IMR-90 (cell line): ENCODE measurements at regions not wholly inside any gene's neighbourhood (a gene's known extent, or its start where the extent isn't known, plus 50 kb on each side); places are given as distances from the start of the nearest gene placed in this dataset.

Source experiments
- ATAC-seq: fragments of 200-7000 bp; cut with Tn5 transposase; 2 replicates; pipeline ENCODE4 v1.9.1; 2020; ENCODE audit warnings: low read depth, mild to moderate bottlenecking, moderate library complexity
- BruUV-seq: library from RNA; stranded (reverse); fragments of 400-500 nt; replicated peaks from 2 replicates; lab custom pipeline; 2021; lab: Mats Ljungman, UMichigan
- CTCF ChIA-PET: fragments of 300-600 bp; formaldehyde crosslinking; extraction: SDS; loops from one replicate; lab custom pipeline; 2021; ENCODE audit warnings: antibody characterized with exemption; lab: Yijun Ruan, JAX
- POLR2A ChIA-PET: fragments of 300-600 bp; sonication (Branson Sonifier 250); formaldehyde crosslinking; loops from one replicate; lab custom pipeline; 2022; ENCODE audit warnings: antibody characterized with exemption; ENCODE audit not compliant: unreplicated experiment; lab: Charles Lee
- DNase-seq: peaks from one replicate; pipeline ENCODE4 v3.0.0; 2013
- H2AFZ ChIP-seq: replicated peaks from 2 replicates; pipeline ENCODE3; 2013; ENCODE audit warnings: low read length, mild to moderate bottlenecking; ENCODE audit not compliant: poor library complexity
- H2AK5ac ChIP-seq: 2 replicates; pipeline ENCODE4 v1.6.1; 2013; ENCODE audit warnings: low read depth, low read length, inconsistent platforms
- H2AK9ac ChIP-seq: replicated peaks from 2 replicates; pipeline ENCODE3; 2013; ENCODE audit warnings: mild to moderate bottlenecking, low read depth, low read length, moderate library complexity; ENCODE audit not compliant: poor library complexity
- H2BK120ac ChIP-seq: 2 replicates; pipeline ENCODE4 v1.6.1; 2013; ENCODE audit warnings: low read depth, low read length, inconsistent platforms
- H2BK15ac ChIP-seq: 3 replicates; pipeline ENCODE4 v1.6.1; 2013; ENCODE audit warnings: low read depth, low read length, inconsistent platforms
- H2BK20ac ChIP-seq: 2 replicates; pipeline ENCODE4 v1.6.1; 2013; ENCODE audit warnings: low read depth, mild to moderate bottlenecking, inconsistent platforms, low read length, moderate library complexity
- H2BK5ac ChIP-seq: 2 replicates; pipeline ENCODE4 v1.6.1; 2013; ENCODE audit warnings: mild to moderate bottlenecking, low read depth, low read length, inconsistent platforms; ENCODE audit not compliant: poor library complexity, severe bottlenecking
- H3K14ac ChIP-seq: replicated peaks from 2 replicates; pipeline ENCODE4 v1.6.1; 2013; ENCODE audit warnings: low read depth, low read length, inconsistent platforms
- H3K18ac ChIP-seq: 2 replicates; pipeline ENCODE4 v1.6.1; 2013; ENCODE audit warnings: low read depth, low read length, control low read depth
- H3K23ac ChIP-seq: 2 replicates; pipeline ENCODE4 v1.6.1; 2013; ENCODE audit warnings: low read depth, low read length, inconsistent platforms
- H3K27ac ChIP-seq: 2 replicates; pipeline ENCODE4 v1.5.1; 2013; ENCODE audit warnings: mild to moderate bottlenecking, control low read depth, low read length; ENCODE audit not compliant: insufficient read depth
- H3K27me3 ChIP-seq: 2 replicates; pipeline ENCODE4 v1.6.1; 2013; ENCODE audit warnings: low read length; ENCODE audit not compliant: control insufficient read depth, insufficient read depth
- H3K36me3 ChIP-seq: 2 replicates; pipeline ENCODE4 v1.6.1; 2013; ENCODE audit warnings: low read length, mixed read lengths; ENCODE audit not compliant: control insufficient read depth, insufficient read depth
- H3K4ac ChIP-seq: 2 replicates; pipeline ENCODE4 v1.6.1; 2013; ENCODE audit warnings: low read depth, low read length, inconsistent platforms
- H3K4me1 ChIP-seq: 2 replicates; pipeline ENCODE4 v1.6.1; 2013; ENCODE audit warnings: low read length, mixed read lengths; ENCODE audit not compliant: control insufficient read depth, insufficient read depth
- H3K4me2 ChIP-seq: 2 replicates; pipeline ENCODE4 v1.6.1; 2013; ENCODE audit warnings: low read depth, mild to moderate bottlenecking, control low read depth, low read length, moderate library complexity
- H3K4me3 ChIP-seq: 2 replicates; pipeline ENCODE4 v1.5.1; 2013; ENCODE audit warnings: low read depth, mild to moderate bottlenecking, control low read depth, low read length, moderate library complexity; ENCODE audit not compliant: insufficient read depth
- H3K56ac ChIP-seq: 2 replicates; pipeline ENCODE4 v1.6.1; 2013; ENCODE audit warnings: low read length, inconsistent platforms; ENCODE audit not compliant: insufficient read depth; ENCODE audit errors: extremely low read depth
- H3K79me1 ChIP-seq, 2 experiments: 2 replicates each; pipeline ENCODE4 v1.6.1; 2013; ENCODE audit warnings: low read length in 2 of 2, inconsistent platforms in 1 of 2, low read depth in 1 of 2
- H3K9ac ChIP-seq: 2 replicates; pipeline ENCODE4 v1.6.1; 2013; ENCODE audit warnings: low read depth, low read length, control low read depth
- H3K9me1 ChIP-seq: 2 replicates; pipeline ENCODE4 v1.6.1; 2013; ENCODE audit warnings: low read length, inconsistent platforms; ENCODE audit not compliant: insufficient read depth
- H3K9me3 ChIP-seq: 2 replicates; pipeline ENCODE4 v1.6.1; 2013; ENCODE audit warnings: low read length; ENCODE audit not compliant: control insufficient read depth, insufficient read depth
- H4K20me1 ChIP-seq: 2 replicates; pipeline ENCODE4 v1.6.1; 2013; ENCODE audit warnings: low read length, inconsistent platforms; ENCODE audit not compliant: insufficient read depth
- H4K5ac ChIP-seq: 2 replicates; pipeline ENCODE4 v1.6.1; 2013; ENCODE audit warnings: mild to moderate bottlenecking, low read depth, low read length, control low read depth
- H4K8ac ChIP-seq, 2 experiments: 2 replicates each; pipeline ENCODE4 v1.6.1; 2013; ENCODE audit warnings: low read depth in 2 of 2, low read length in 2 of 2, control low read depth in 1 of 2, inconsistent platforms in 1 of 2
- H4K91ac ChIP-seq: 2 replicates; pipeline ENCODE4 v1.6.1; 2013; ENCODE audit warnings: low read depth, low read length, inconsistent platforms; ENCODE audit not compliant: insufficient read depth
- BHLHE40 ChIP-seq: fragments of 150-350 bp; IDR thresholded peaks from 2 replicates; pipeline ENCODE4 v1.6.1; 2016; ENCODE audit warnings: mild to moderate bottlenecking, low read depth, low read length
- CEBPB ChIP-seq: IDR thresholded peaks from 2 replicates; pipeline ENCODE4 v1.6.1; 2012; ENCODE audit warnings: low read depth, low read length, improper control_type of control experiment
- CHD1 ChIP-seq: IDR thresholded peaks from 2 replicates; pipeline ENCODE4 v1.6.1; 2012; ENCODE audit warnings: low read depth, low read length, improper control_type of control experiment
- CTCF ChIP-seq: conservative IDR thresholded peaks from 2 replicates; pipeline ENCODE4 v1.5.1; 2012; ENCODE audit warnings: mild to moderate bottlenecking, low read depth, low read length, improper control_type of control experiment
- FOS ChIP-seq: fragments of 150-350 bp; IDR thresholded peaks from 2 replicates; pipeline ENCODE4 v1.6.1; 2016; ENCODE audit warnings: low read depth, low read length
- MAFK ChIP-seq: IDR thresholded peaks from 2 replicates; pipeline ENCODE4 v1.6.1; 2012; ENCODE audit warnings: low read depth, low read length, improper control_type of control experiment
- MAZ ChIP-seq: IDR thresholded peaks from 2 replicates; pipeline ENCODE4 v1.6.1; 2012; ENCODE audit warnings: low read depth, mild to moderate bottlenecking, low read length, improper control_type of control experiment, moderate library complexity, borderline replicate concordance
- MXI1 ChIP-seq: IDR thresholded peaks from 2 replicates; pipeline ENCODE4 v1.6.1; 2012; ENCODE audit warnings: low read depth, mild to moderate bottlenecking, low read length, moderate library complexity, borderline replicate concordance
- NFE2L2 ChIP-seq: fragments of 150-350 bp; IDR thresholded peaks from 2 replicates; pipeline ENCODE4 v1.6.1; 2016; ENCODE audit warnings: low read depth, mild to moderate bottlenecking, low read length
- POLR2A ChIP-seq: IDR thresholded peaks from 2 replicates; pipeline ENCODE4 v1.6.1; 2012; ENCODE audit warnings: mild to moderate bottlenecking, low read depth, low read length
- RAD21 ChIP-seq: IDR thresholded peaks from 2 replicates; pipeline ENCODE4 v1.6.1; 2012; ENCODE audit warnings: low read length, improper control_type of control experiment
- RCOR1 ChIP-seq: IDR thresholded peaks from 2 replicates; pipeline ENCODE4 v1.6.1; 2012; ENCODE audit warnings: mild to moderate bottlenecking, low read length, improper control_type of control experiment; ENCODE audit not compliant: insufficient replicate concordance
- RFX5 ChIP-seq: IDR thresholded peaks from 2 replicates; pipeline ENCODE4 v1.8.0; 2012; ENCODE audit warnings: low read depth, mild to moderate bottlenecking, low read length, moderate library complexity
- SMC3 ChIP-seq: fragments of 150-350 bp; IDR thresholded peaks from 2 replicates; pipeline ENCODE4 v1.6.1; 2016; ENCODE audit warnings: low read depth, mild to moderate bottlenecking, antibody characterized with exemption, low read length, moderate library complexity
- dilution Hi-C: fragments of 300-500 bp; cut with HindIII; formaldehyde crosslinking; loops from one replicate; pipeline ENCODE4 v1.14.3; 2018; ENCODE audit warnings: low sequenced_read_pairs; ENCODE audit not compliant: unreplicated experiment
- in situ Hi-C: fragments of 300-500 bp; cut with MboI; formaldehyde crosslinking; loops from 3 replicates; pipeline ENCODE4 v1.14.3; 2019; ENCODE audit warnings: low sequenced_read_pairs, inconsistent platforms, mixed read lengths
- intact Hi-C: fragments of 100-400 bp; cut with micrococcal nuclease; formaldehyde crosslinking; loops from 2 replicates; pipeline ENCODE4 v1.10.0; 2022
- TF ChIP-seq, protein P1 (sequence below): fragments of 150-350 bp; IDR thresholded peaks from 2 replicates; pipeline ENCODE4 v1.6.1; 2016; ENCODE audit warnings: low read depth, mild to moderate bottlenecking, low read length, moderate library complexity, borderline replicate concordance
- TF ChIP-seq, protein P2 (sequence below): fragments of 150-350 bp; IDR thresholded peaks from 2 replicates; pipeline ENCODE4 v1.6.1; 2017; ENCODE audit warnings: mild to moderate bottlenecking, antibody characterized with exemption, low read length, low read depth

DNA sequence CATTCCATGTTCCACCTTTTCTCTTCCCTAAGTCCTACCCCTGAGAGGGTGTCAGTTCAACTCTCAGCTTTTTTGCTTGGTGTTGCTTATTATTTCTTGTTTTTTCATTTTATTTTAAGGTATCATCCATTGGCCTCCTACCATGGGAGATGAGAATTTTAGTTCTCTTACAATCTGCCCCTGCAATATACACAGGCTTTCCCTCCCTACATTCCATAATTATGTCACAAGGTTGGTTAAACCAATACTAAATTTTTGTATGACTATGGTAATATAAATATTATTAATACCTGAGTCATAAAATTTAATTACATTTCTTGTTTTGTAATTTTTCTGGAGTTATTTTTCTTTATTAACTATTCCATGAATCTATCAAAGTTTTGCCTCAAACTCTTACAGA, 216.2 kb downstream of the SNX19 start:
- no peak for TF ChIP-seq FOS
- no peak for TF ChIP-seq SMC3
- TF ChIP-seq POLR2A, result no peak
- no peak for TF ChIP-seq NFE2L2
- no peak for TF ChIP-seq CTCF
- TF ChIP-seq, protein P1, sequence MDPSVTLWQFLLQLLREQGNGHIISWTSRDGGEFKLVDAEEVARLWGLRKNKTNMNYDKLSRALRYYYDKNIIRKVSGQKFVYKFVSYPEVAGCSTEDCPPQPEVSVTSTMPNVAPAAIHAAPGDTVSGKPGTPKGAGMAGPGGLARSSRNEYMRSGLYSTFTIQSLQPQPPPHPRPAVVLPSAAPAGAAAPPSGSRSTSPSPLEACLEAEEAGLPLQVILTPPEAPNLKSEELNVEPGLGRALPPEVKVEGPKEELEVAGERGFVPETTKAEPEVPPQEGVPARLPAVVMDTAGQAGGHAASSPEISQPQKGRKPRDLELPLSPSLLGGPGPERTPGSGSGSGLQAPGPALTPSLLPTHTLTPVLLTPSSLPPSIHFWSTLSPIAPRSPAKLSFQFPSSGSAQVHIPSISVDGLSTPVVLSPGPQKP, result no peak
- no peak for TF ChIP-seq CEBPB
- no peak for TF ChIP-seq MAZ
- no peak for TF ChIP-seq MAFK
- TF ChIP-seq CHD1, result no peak
- no peak for TF ChIP-seq BHLHE40
- no peak for TF ChIP-seq RCOR1
- no peak for TF ChIP-seq MXI1
- TF ChIP-seq RFX5, result no peak
- TF ChIP-seq RAD21, result no peak
- TF ChIP-seq, protein P2, sequence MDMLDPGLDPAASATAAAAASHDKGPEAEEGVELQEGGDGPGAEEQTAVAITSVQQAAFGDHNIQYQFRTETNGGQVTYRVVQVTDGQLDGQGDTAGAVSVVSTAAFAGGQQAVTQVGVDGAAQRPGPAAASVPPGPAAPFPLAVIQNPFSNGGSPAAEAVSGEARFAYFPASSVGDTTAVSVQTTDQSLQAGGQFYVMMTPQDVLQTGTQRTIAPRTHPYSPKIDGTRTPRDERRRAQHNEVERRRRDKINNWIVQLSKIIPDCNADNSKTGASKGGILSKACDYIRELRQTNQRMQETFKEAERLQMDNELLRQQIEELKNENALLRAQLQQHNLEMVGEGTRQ, result no peak
- POLR2A ChIA-PET, result no interaction called here
- CTCF ChIA-PET, result interaction anchor here (0.6 kb wide), 1 partner anchor 334 kb away, joined by 3 read pairs; no protein-coding TSS in a partner anchor

More for the DNA sequence above, 216.2 kb downstream of the SNX19 start:
- Histone ChIP-seq H3K4ac (no peak overlapping the region), H3K9me1 (no peaks in the 10 kb centered on the region), H3K27me3 (peaks cover 10% of the 10 kb centered on the region), H3K27ac (no peak overlapping the region), H3K18ac (no peak overlapping the region), H2BK5ac (no peak overlapping the region), H3K56ac (no peak overlapping the region), H4K8ac (no peak overlapping the region), H2AK5ac (0 out of 2 replicates have a peak overlapping the region, but pooled peaks have one; percentile 31), H3K36me3 (no peaks in the 10 kb centered on the region), H3K4me1 (peaks cover 1% of the 10 kb centered on the region; the same call in 1 of the 2 replicates), H4K91ac (no peak overlapping the region), H4K5ac (no peak overlapping the region), H2BK15ac (no peak overlapping the region), H4K20me1 (no peaks in the 10 kb centered on the region), H3K9me3 (no peaks in the 10 kb centered on the region), H2AK9ac (no peak overlapping the region), H3K9ac (no peak overlapping the region), H2AFZ (no peak overlapping the region), H3K4me2 (no peak overlapping the region), H2BK20ac (no peak overlapping the region), H3K14ac (no peak overlapping the region), H2BK120ac (no peak overlapping the region), H3K23ac (no peak overlapping the region), H3K79me1 (no peaks in the 10 kb centered on the region), H3K4me3 (no peak overlapping the region)
- intact Hi-C loops, result no loop called here
- DNase-seq (no peak), ATAC-seq (no peak)
- BruUV-seq, result no TSS peak
- in situ Hi-C loops, result no loop called here
- dilution Hi-C loops, result no loop called here
